Stimulated activated CD8-positive, alpha-beta memory T cell treated with anti-CD3 and anti-CD28 coated beads, Interleukin-2, amount 100 ng/mL, for 1 hour (primary cell): ENCODE measurements at regions not wholly inside any gene's neighbourhood (a gene's known extent, or its start where the extent isn't known, plus 50 kb on each side); places are given as distances from the start of the nearest gene placed in this dataset.
"Not testable (repeated sequence)": the region's sequence is repeated elsewhere in the genome, so short reads cannot be mapped to it uniquely, and the experiment has no call there.

Experiments
- DNase-seq, 2 donors: peaks; one replicate each; pipeline ENCODE4 v3.0.0-alpha.2; 2020; ENCODE audit warnings: low read depth in 2 of 2

- no peak for DNase-seq
Observed at GRCh38 chr5:162990063-162990462, 447.3 kb upstream of the CCNG1 start.

- DNase-seq, result no peak
Observed at GRCh38 chr5:162990856-162991497, 446.4 kb upstream of the CCNG1 start.

- no peak for DNase-seq
Observed at GRCh38 chr5:162995568-162995967, 441.8 kb upstream of the CCNG1 start.

DNA sequence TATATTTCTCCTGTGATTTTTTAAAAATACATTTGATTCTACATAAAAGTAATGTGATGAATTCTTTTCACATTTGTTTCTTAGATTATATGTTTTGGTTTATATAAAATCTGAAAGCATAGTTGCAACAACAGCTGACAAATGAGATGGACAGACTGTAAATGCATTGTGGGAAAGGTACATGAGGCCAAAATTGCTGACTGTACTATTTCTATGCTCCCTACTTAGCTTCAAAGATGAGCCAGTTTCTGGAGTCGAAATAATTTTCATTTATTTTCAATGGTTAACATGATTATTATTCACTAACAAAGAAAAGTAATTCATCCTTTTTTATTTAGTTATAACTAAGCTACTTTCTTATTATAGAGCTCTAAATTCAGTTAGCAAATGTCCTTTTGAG lies 441.3 kb upstream of the CCNG1 start:
- DNase-seq, result no peak

- no peak for DNase-seq
Observed at GRCh38 chr5:163005949-163006348, 431.4 kb upstream of the CCNG1 start.

DNA sequence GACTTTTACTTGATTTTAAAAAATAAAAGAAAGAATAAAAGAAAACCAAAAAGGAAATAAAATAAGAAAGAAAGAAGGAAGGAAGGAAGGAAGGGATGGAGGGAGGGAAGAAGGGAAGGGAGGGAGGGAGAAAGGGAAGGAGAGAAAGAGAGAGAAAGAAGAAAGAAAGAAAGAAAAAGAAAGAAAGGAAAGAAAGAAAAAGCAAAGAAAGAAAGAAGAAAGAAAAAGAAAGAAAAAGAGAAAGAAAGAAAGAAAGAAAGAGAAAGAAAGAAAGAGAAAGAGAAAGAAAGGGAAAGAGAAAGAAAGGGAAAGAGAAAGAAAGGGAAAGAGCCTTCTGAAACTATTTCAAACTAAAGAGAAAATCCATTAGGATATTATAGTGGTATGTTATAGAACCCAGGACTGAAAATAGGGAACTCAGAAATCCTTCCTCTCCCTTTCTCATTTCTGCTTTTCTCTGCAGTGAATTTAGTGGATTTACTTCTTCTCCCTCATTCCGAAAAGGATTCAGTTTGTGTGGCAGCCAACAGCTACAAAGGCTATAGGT lies 414.7 kb upstream of the CCNG1 start:
- DNase-seq, result no peak

- no peak for DNase-seq
Observed at GRCh38 chr5:163023846-163024245, 413.5 kb upstream of the CCNG1 start.

GRCh38 chr5:163024936-163025335 lies 412.5 kb upstream of the CCNG1 start:
- no peak for DNase-seq

DNA sequence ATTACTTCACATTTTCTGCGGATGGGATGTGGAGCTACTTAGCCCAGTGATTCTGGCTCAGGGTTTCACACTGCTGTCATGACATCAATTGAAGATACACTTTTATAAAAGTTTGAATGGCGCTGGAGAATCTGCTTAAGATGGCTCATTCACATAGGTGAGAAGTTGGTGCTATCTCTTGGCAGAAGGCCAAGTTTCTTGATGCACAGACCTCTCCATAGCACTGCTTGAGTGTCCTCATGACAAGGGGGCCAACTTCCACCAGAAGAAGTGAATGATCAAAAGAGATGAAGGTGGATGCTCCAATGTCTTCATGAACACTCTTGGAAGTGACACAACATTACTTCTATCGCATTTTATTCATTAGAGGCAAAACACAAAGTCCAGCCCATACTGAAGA lies 403.7 kb upstream of the CCNG1 start:
- no peak for DNase-seq

GRCh38 chr5:163041254-163041653 lies 396.1 kb upstream of the CCNG1 start:
- DNase-seq, result no peak

GRCh38 chr5:163079618-163080017 lies 357.8 kb upstream of the CCNG1 start:
- DNase-seq, result no peak

- DNase-seq, result no peak
Observed at GRCh38 chr5:163089230-163089629, 348.2 kb upstream of the CCNG1 start.

- no peak for DNase-seq
Observed at GRCh38 chr5:163089926-163090325, 347.5 kb upstream of the CCNG1 start.

DNA sequence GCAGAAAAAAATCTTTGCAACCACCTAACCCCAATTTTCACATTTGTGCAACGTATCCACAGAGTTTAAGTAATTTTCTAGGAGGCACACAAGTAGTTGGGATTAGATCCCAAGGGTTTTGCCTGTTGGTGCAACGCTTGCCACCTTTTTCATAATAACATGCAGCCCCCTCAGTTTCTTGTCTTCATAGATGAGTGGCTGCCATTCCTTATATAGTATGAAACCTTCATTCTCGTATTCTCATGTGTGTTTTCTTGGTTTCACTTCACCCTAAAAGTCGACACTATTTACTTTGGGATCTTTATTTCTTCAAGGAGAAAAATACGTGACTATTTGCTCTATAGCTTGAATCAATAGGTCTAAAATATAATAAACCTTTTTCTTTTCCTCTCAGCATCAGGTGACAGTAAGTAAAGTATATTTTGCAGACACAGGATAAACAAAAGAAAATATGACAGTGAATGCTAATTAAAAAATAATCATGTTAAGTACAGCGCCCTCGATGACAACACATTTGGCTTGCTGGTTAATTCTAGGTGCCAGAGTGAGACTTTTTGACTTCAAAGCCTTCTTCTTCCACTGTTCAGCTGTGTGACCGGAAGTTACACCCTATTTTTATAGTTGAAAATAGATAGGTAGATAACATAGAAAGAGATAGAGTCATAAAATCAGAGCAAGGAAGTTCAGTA lies 342.8 kb upstream of the CCNG1 start:
- DNase-seq, result no peak

DNA sequence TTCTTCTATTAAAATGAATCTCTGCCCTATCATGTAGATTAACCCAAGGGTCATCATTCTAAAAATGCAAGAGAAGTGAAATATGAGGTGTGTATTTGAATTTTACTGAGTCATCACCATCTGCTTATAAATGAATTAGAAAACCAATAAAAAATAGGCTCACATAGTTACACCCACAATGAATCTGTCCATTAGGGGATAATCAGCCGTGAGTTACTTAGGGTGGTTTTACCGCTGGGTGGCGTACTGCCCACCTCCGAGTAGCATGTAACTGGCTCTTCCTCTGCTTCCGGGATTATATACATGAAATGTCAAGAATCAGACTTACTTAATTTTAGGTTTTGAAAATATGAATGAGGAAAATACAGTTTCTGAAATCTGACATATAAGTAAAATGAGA lies 332.9 kb upstream of the CCNG1 start:
- DNase-seq, result no peak

- no peak for DNase-seq
Observed at GRCh38 chr5:163105456-163105855, 331.9 kb upstream of the CCNG1 start.

- DNase-seq, result no peak
Observed at GRCh38 chr5:163106098-163106497, 331.3 kb upstream of the CCNG1 start.

GRCh38 chr5:163108351-163108750 lies 329.0 kb upstream of the CCNG1 start:
- no peak for DNase-seq

DNA sequence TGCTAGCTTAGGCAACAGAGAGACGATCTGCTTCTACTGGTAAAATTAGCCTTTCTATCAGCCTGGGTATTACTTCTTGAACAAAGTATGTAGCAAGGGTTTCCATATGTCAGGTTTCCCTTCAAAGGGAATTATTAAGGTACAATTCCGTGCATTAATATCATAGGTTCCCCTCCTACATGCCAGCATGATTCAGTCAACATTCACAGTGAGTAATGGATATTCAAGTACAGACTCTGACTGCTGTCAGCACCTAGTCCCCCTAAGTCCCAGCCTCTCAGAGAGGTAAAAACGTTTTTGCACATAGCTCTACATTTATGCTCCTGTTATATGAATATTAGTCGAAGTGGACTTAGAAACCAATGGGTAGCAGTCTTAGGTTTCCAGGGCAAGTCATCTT lies 322.4 kb upstream of the CCNG1 start:
- DNase-seq, result no peak

DNA sequence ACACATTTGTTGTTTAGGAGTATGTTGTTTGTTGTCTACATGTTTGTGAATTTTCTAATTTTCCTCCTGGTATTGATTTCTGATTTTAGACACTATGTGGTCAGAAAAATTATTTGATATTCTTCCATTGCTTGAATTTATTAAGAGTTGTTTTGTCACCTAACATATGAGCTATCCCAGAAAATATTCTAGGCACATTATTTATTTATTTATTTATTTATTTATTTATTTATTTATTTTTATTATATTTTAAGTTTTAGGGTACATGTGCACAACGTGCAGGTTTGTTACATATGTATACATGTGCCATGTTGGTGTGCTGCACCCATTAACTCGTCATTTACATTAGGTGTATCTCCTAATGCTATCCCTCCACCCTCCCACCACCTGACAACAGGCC lies 320.8 kb upstream of the CCNG1 start:
- not testable (repeated sequence) for DNase-seq

DNA sequence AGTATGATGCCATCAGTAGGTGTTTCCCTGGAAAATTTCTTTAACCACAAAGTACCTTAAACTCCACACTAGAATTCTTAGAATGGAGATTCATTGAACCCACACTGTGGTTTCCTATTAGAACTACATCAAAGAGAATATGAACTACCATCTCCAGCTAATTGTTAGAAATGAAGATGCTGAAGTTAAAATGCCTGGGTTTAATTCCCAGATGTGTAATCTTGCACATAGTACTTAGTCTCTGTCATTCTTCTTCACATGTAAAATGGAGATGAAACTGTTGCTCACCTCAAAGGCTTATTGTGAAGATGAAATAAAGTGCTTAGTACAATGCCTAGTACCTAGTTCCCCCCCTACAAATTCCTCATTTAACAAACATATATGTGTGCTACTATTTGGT lies 303.3 kb upstream of the CCNG1 start:
- DNase-seq, result no peak

GRCh38 chr5:163135849-163136248 lies 301.5 kb upstream of the CCNG1 start:
- no peak for DNase-seq

DNA sequence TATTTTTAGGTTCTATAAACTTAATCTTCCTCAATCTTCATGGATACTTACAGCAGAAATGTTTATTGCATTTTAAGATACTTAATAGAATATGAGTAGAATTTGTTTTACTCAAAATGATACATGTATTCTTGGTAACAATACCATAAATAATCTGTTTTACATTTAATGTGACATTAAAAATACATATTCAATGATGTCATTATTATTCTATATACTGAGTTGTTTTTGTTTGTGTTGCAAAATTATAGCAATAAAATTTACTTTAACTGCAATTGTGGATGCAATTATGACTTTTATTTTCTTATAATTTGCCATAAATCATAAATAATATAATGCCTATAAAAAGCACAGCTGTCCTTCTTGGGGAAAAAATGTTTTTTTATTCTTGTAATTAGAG lies 275.9 kb upstream of the CCNG1 start:
- DNase-seq, result no peak

DNA sequence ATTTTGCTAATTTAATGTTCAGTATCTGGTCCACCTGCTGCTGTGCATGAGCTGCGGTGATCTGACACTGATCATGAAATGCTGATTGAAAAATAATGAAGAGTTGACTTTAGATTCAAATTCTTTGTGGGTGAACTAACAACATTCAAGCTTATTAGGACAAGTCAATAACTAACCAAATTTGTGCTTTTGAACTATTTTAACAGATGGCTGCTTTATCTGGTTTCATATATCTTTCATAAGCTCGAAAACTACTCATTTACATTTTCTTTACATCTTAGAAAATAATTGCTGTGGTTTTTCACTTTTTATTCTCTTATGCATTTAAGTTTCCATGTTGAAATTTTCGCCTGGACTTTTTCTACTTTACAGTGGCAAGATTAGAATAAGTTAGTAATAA lies 274.8 kb upstream of the CCNG1 start:
- no peak for DNase-seq
